GM21360 (cell line): ENCODE measurements at regions not wholly inside any gene's neighbourhood (a gene's known extent, or its start where the extent isn't known, plus 50 kb on each side); places are given as distances from the start of the nearest gene placed in this dataset.

Source experiments
- ATAC-seq: cut with Tn5 transposase; IDR thresholded peaks from one replicate; pipeline ENCODE4 v1.9.1; 2021; ENCODE audit warnings: mild to moderate bottlenecking, moderate library complexity; ENCODE audit not compliant: unreplicated experiment

DNA sequence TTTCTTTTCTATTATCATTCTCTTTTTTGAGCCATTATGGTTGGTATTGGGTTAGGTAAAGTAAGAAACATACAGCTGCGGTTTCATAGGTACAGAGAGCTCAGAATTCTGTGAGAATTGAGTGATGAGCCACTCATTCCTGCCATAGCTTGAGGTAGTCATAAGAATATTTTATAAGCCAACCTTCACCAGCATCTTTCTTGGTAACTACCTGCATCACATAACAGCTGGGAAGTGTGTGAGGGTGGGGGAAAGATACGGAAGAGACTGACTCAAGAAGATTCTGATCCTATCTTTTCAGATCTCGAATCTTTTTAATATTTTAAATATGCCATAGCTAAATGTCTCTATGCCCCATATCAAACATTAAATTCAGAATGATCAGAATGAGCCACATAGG, 313.8 kb upstream of the DDX18 start:
- ATAC-seq, result no peak

DNA sequence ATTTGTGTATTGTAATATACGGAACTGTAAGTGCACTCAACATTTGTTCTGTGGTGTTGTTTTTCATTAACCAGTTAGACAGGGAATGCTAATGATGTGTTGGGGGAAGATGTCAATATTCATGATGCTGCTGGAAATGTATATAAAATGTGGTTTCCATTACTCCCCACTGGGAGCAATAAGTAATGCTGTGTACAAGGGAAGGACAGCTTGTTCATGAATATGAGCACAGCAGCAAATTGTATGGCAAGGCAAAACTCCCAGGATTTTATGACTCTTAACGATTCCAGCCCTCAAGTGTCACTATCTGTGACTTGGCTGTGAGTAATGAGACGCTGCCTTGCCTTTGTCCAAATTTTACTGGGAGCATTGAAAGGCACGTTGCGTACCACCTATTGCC, 312.4 kb upstream of the DDX18 start:
- ATAC-seq, result no peak

DNA sequence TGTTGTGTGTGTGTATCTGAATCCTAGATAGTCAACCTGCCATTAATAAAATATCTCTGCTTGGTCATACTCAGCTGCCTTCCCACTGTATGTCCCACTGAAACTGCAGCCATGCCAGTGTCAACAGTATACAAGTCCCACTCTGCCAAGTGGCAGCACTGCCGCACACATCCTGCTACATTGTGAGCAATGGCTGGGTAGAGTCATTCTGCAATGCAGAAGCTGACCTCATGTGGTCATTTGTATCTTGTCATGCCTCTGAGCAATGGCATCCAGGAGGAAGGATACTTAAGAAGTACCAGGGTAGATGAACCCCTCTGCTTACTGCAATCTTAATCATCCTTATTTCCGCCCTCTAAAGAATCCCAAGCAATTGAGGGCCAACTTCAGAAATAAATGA, 302.2 kb upstream of the DDX18 start:
- ATAC-seq, result no peak

DNA sequence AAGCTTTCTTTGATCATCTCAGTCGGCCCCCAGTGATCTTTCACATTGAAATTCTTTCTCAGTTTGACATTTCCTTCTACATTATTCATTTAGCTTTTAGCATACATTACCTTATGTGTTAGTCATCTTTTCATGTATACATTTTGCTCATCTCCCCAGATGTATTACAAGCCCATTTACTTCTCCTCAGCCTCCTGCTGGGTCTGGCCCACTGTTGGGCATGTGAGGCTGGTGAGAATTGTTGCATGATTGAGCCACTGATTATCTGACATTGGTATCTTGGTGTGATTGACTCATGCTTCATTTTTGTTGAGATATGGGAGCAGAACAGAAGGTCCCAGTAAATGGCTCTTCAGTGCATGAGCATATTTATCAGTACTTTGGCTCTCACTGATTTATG, 300.1 kb upstream of the DDX18 start:
- no peak for ATAC-seq

DNA sequence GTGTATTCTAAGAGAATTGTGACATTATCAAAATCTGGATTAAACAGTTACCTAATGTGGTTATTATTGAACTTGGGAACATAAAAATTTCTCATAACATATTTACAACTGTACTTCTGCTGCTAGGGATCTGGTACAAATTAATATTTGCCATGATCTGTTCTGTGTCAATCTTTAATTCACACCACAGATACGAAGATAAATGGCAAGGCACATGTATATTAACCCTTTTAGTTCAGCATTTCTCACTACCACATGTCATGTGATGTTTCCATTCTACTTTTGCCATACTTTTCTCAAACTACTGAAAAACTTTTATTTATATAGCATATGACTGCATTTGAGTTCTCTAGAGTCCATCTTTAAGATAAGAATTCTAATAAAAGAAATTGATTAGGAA, 295.3 kb upstream of the DDX18 start:
- no peak for ATAC-seq

DNA sequence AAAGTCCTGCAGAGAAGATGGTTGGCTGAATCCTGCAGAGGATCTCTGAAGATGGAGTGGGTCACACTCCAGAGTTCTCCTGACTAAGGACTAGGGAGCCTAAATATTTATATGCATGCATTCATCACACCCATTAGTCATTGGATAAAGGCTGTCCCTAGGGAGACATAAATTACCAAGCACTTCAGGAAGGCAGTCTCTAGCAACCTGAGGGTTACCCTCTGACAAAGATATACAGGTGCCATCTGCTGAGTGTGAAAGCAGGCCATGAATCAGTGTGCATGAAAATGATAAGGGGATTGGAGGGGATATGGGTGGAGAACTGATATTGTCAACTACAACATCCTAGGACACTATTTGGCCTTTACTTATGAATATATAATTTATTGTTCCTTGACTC, 294.8 kb upstream of the DDX18 start:
- no peak for ATAC-seq

DNA sequence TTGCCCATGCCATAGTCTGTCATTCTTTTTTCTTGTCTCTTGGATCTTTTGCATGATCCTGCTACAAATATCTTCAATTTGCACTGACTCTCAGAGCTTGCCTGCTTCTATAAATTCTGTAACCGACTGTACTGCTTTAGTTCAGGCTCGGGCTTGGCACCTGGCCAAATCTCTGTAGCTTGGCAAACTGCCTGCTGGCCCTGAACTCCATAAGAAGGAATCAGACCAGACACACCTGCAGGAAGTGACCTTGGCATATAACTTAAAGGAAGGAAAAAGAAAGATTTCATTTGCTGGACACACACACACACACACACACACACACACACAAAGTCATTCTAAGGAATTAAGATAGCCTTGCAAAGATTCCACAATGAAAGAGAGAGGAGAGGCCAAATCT, 291.2 kb upstream of the DDX18 start:
- ATAC-seq, result no peak

DNA sequence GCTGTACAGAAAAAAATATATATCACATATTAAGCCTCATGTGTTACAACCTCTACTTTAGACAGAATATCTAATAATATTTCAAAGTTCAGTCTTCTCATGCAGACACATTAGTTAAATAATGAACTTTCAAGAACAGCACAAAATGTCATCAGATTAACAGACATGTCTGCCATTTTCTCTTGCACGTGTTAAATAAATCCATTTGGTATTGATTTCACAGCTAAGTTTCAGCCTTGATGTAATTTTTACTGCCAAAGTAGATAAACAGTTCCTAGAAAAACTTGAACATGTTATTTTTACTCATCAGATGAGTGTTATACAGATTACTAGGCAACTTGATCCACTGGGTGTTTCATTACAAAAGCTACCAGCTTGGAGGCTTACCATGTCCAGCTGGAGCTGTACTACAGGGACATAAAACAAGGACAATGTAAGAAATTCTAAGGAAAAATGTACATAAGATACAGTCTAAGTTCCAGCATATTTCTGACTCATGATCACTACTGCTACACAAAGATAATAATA, 290.7 kb upstream of the DDX18 start:
- ATAC-seq, result no peak

DNA sequence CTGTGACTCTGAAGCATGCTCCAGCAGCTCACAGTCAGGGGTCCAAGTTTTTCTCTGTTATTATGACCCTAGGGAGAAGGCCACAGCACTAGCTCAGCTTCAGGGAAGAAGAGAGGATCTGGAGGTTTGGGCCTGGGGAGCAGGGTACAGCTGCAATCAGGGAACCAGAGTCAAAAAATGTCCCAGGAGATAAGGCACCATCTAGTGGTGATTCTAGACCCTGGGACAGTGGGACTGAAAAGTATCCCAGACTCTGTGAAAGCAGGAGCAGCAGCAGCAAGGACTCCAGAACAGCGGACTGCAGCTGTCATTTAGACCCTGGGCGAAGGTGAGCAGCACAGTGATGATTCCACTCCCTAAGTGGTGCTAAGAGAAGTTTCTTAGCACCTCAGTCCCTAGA, 278.4 kb upstream of the DDX18 start:
- no peak for ATAC-seq

DNA sequence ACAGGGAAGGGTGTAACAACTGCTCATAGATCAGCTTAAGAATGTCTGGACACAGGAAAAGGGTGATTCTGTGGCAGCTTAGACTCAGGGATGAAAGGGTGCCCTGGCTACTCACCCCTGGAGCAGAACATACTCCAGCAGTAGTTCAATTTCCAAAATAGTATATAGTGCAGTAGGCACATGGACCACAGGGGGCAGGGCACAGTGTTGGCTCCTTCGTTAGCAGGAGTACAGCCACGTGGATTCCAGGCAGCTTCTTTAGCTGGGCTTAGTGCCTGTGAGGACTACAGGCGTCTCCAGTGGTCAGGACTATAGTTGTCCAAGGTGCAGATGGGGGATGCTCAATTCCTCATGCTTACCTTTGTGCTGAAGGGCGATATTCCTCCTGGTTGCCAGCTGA, 277.5 kb upstream of the DDX18 start:
- ATAC-seq, result no peak

DNA sequence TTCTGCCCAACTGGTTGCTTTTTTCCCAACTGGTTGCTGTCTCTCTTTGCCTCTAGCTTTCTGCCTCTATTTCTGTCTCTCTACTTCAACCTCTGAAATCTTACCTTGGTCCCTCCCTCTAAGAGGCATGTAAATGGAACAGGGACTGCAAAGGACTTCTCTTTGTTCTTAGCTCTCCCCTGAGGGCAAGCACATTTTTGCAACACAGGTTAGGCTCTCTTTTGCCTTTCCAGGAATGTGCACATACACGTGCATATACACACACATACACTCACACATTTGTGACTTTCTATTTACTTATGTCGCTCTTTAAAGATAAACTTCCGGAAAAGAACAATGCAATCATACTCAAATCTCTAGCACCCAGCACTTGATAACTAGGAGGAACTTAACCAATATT, 262.6 kb upstream of the DDX18 start:
- ATAC-seq, result no peak

DNA sequence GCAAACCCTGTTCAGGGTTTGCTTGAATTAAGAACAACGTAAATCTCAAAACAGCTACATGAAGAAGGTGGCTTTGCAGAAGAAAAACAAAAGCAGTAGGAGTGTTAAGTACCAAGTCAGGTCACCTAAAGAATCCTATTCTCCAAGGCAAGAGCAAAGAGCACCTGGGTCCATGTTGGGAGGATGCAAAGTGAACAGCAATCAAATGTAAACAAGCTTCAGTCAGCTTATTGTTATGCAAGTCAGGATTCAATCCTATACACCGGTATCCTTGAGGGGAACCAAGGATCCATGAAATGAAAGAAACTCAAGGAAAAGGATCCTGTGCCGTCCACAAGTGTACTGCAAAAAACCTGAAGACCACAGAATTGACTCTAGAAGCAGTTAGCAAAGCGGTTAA, 261.0 kb upstream of the DDX18 start:
- no peak for ATAC-seq

DNA sequence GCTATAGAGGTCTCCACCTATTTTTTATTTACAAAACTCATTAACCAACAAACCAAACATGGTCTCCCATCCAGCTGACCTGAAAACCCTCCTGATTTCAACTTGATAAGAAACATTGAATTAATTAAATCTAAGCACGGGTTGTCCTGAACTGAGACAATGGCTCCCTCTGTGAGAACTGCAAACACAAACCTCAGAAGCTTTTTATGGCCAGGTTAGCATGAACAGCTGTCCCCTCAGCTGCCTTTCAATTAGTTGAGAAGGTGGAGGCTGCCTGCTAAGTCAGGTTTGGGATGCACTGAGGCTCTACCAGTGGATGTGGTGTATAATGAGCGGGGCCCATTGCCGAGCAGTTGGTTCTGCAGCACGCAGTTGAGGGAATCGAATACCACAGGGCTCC, 258.5 kb upstream of the DDX18 start:
- no peak for ATAC-seq

DNA sequence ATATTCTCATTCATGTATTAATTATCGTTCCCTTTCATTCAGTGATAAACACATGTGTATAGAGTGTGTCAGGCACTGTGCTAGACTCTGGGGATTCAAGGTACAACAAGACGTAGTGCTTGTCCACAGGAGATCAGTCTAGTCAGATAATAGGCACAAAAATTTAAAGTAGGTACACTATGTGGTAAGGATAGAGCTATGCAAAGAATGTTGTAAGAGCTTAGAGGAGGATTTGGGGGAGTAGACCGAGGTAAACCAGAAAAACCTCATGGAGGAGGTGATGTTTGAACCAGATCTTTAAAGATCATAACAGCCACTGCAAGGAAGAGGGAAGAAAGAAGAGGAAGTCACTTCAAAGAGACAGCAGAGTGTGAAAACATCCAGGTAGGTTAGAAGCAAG, 256.9 kb upstream of the DDX18 start:
- ATAC-seq, result no peak

DNA sequence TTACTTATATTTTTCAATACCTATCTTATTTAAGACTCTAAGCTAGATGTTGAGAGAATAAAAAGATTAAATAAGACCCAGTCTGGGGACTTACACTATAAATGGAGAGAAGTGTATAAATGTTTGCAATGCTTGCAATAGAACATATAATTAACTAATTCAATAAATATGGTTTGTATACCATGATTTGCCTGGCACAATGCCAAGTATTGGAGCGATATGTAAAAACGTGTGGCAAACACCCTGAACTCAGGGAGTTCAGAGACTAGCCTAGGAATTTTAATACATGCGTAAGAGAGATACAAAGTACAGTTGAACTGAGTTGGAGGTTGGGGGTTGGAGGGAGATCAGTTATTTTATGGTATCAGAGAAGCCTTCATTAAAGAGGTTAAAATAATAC, 251.8 kb upstream of the DDX18 start:
- no peak for ATAC-seq

DNA sequence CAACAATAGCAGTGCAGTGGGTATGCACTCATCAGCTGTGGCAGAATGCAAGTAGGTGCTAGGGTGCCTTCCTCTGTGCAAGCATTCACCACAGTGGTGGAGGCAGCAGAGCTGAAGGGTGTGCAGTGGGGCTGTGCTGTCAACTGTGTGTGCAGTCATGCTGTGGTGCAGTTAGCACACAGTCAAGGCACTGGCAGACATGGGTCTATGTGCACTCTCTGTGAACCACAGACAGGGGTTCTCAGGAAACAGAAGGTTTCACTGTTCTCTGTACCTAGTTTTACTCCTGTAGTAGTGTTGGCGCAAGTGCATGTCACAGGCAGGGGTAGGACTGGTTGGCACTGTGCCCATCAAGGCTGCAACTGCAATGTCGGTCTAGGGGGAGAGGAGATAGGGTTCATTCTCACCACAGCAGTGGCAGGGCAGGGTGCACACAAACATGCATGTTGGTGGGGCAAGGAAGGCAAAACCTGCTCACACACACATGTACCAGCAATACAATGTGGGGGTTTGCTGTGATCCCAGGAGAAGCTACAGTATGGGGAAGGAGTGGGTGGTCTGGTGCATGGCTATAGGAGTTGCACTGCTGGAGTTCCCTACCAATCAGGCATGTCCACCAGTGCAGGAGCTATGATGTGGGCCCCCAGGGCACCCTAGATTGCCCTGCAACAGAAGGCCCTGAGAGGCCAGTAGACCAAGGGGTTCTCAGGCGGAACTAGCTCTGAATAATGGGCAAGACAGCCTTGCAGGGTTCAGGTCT, 242.7 kb upstream of the DDX18 start:
- no peak for ATAC-seq

DNA sequence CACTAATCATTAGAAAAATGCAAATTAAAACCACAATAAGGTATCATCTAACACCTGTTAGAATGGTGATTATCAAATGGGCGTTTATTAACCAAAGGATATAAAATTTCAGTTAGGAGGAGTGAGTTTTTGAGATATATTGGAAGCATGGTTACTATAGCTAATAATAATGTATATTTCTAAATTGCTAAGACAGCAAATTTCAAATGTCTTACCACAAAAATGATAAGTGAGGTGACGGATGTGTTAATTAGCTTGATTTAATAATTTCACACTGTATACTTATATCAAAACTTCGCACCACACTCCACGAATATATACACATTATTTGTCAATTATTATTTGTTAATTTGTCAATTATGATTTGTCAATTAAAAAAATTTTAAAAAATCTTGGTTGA, 227.2 kb upstream of the DDX18 start:
- no peak for ATAC-seq

DNA sequence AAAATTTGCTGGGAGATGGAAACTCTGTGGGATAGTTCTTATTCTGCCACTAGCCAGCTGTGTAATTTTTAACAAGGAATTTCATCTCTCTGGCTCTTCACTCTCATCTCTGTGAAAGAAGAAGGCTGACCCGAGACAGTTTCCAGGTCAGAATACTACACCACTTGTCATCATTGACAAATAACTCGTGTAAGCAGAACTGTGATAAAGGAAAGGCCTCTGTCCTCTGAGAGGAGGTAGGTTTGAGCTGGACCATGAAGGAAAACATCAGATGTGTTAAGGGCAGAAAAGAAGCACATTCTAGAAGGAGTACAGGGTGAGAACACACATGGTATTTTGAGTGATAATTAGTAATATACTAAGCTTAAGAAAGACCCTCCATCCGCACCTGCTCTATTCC, 211.4 kb upstream of the DDX18 start:
- ATAC-seq, result no peak

DNA sequence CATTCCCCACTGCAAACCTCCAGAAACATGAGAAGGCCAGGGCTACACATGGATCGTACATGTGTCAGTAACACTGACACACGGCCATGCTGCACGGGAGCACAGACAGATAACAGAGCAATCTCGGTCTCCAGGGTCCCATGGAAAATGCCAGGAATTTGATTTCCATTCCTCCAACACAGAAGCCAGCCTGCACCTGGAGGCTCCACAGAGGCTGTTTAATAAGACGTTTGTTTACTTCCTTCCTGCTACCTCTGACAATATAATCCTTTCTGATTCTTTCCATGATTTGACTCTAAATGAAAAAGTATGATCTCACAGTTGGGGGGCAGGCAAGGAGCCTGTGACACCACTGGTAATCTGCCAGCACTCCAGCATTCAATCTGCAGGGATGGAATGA, 210.9 kb upstream of the DDX18 start:
- no peak for ATAC-seq

DNA sequence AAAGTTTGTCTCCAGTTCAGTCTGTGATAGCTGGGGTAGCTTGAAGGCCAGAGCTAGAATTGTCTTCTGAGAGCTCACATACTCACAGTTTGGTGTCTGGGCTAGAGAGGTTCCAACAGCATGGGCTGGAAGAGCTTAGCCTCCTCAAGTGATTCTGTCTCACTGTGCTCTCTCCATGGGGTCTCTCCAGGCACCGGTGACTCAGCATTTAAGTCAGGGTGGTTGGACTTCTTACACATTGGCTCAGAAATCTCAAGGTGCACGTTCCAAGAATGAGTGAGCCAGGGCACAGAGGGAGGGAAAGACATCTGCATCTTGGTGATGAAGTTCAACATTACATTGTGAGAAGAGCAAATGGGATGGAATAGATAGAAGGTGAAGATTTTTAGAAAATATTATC, 207.3 kb upstream of the DDX18 start:
- no peak for ATAC-seq

DNA sequence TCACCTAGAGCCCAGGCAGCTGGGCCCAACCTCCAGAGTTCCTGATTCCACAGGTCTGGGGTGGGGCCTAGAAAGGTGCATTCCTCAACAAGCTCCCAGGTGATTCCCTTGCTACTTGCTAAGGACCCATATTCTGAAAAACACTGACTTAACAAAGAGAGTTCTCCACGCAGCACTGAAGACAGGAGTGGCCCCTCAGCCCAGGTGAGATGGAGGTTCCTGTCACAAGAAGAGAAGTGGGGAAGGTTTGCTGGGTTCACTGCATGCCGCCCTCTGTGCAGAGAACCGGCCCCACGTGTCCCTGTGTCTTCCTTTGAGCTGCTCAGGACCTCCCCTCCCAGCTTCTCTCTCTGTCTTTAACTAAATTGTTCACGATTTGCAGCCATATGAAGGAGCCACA, 201.4 kb upstream of the DDX18 start:
- no peak for ATAC-seq

DNA sequence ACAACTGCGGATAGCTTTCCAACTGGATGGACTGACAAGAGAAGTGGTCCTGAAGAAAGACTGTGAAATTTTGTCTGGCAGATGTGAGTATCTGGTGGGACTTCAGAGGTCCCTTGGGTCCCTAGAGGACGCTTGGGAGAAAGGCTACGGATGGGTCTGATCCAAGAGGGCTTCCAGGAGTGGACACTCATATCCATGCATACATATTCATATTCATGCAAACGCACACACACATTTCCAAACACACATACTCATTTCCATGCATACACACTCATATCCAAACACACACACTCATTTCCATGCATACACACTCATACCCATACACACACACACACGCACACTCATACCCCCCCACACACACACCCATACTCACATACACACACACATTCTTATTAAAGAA, 200.2 kb upstream of the DDX18 start:
- ATAC-seq, result no peak

DNA sequence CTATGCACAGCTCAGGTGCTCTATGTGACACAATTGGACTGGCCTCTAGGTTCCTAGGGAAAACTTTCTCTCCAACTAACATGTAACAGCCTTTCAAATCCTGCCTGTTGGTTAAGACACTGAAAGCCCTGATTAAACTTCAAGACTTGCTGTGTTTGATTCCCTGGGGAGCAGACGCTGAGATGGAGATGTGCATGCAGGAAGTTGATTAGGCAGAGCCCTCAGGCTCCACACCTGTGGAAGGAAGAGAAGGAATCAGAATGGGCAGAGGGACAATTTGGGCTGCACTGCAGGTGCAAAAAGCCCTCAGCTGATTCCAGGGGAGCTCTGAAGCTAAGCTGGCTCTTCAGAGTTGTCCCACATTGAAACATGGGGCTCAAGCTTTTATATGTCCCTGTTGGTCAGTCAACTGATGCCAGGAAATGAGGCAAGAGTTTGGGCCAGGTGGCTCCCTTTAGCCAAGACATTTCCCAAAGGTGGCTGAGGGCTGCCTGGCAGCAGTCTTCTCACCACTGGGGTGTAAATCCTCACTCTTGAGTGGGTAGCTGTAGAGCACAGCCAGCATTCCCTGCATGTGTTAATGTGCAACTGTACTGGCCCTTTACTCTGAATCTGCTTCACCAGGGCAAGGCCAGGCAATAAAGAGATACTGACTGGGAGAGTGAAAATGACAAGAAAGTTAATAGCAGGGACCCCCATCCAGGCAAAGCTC, 199.5 kb upstream of the DDX18 start:
- ATAC-seq, result no peak
